Spleen (tissue), 7 donors: ENCODE measurements at regions not wholly inside any gene's neighbourhood (a gene's known extent, or its start where the extent isn't known, plus 50 kb on each side); places are given as distances from the start of the nearest gene placed in this dataset.
"Not testable (repeated sequence)": the region's sequence is repeated elsewhere in the genome, so short reads cannot be mapped to it uniquely, and the experiment has no call there.

Experiments used
- CTCF ChIP-seq, 11 experiments: fragments of 200-600 bp in 7 of 11; fragments of 450-650 bp in 4 of 11; sonication (generic) in 4 of 11; IDR thresholded peaks in 8 of 11; conservative IDR thresholded peaks in 3 of 11; 1 replicate in 7 of 11; 2 replicates in 4 of 11; pipeline versions ENCODE4 v1.4.0 to v1.8.0; 2016 to 2021; ENCODE audit warnings: antibody characterized with exemption in 11 of 11, inconsistent platforms in 4 of 11, mild to moderate bottlenecking in 1 of 11
- POLR2A ChIP-seq, 3 donors: fragments of 450-650 bp; IDR thresholded peaks; one replicate each; pipeline ENCODE4 v1.5.1; 2017; ENCODE audit warnings: antibody characterized with exemption in 3 of 3, mild to moderate bottlenecking in 1 of 3
- donor health status: DM: no; HTN: no; CAD: no; lungs with moderate emphysema.
- donor health status: DM: no; HTN: no; CAD: no.
- donor health status: DM: no; HTN: no; CAD: no.

- not testable (repeated sequence) for TF ChIP-seq CTCF (IDR thresholded peaks at IDR 0.05 in 8 of 11, conservative IDR thresholded peaks at IDR 0.05 in 3 of 11); POLR2A (IDR thresholded peaks at IDR 0.05)
Observed at GRCh38 chr4:8952109-8952508, 80.5 kb upstream of the HMX1 start.
